BJ (cell line): ENCODE measurements at regions not wholly inside any gene's neighbourhood (a gene's known extent, or its start where the extent isn't known, plus 50 kb on each side); places are given as distances from the start of the nearest gene placed in this dataset.
A peak's percentile ranks its signal among the peaks of the same experiment; 100 is the strongest.

Source experiments
- CTCF ChIA-PET: fragments of 350-600 bp; formaldehyde crosslinking; extraction: SDS; loops from one replicate; lab custom pipeline; 2021; ENCODE audit warnings: antibody characterized with exemption, inconsistent platforms; lab: Yijun Ruan, JAX
- POLR2A ChIA-PET: fragments of 300-600 bp; sonication (Branson Sonifier 250); formaldehyde crosslinking; extraction: SDS; loops from one replicate; lab custom pipeline; 2021; ENCODE audit warnings: antibody characterized with exemption; lab: Charles Lee
- DNase-seq: peaks from one replicate; pipeline ENCODE4 v3.0.0-alpha.2; 2011; ENCODE audit warnings: low read depth
- H3K27me3 ChIP-seq: 2 replicates; pipeline ENCODE4 v1.6.0; 2011; ENCODE audit warnings: low read length; ENCODE audit not compliant: control insufficient read depth, insufficient read depth
- H3K36me3 ChIP-seq: 2 replicates; pipeline ENCODE4 v1.5.1; 2011; ENCODE audit warnings: low read length; ENCODE audit not compliant: control insufficient read depth, insufficient read depth
- H3K4me3 ChIP-seq: 2 replicates; pipeline ENCODE4 v1.5.1; 2011; ENCODE audit warnings: low read depth, mild to moderate bottlenecking, control low read depth, low read length
- CTCF ChIP-seq: IDR thresholded peaks from 2 replicates; pipeline ENCODE4 v1.5.1; 2011; ENCODE audit warnings: low read depth, mild to moderate bottlenecking, control low read depth, inconsistent platforms, low read length, moderate library complexity; ENCODE audit not compliant: insufficient read depth

DNA sequence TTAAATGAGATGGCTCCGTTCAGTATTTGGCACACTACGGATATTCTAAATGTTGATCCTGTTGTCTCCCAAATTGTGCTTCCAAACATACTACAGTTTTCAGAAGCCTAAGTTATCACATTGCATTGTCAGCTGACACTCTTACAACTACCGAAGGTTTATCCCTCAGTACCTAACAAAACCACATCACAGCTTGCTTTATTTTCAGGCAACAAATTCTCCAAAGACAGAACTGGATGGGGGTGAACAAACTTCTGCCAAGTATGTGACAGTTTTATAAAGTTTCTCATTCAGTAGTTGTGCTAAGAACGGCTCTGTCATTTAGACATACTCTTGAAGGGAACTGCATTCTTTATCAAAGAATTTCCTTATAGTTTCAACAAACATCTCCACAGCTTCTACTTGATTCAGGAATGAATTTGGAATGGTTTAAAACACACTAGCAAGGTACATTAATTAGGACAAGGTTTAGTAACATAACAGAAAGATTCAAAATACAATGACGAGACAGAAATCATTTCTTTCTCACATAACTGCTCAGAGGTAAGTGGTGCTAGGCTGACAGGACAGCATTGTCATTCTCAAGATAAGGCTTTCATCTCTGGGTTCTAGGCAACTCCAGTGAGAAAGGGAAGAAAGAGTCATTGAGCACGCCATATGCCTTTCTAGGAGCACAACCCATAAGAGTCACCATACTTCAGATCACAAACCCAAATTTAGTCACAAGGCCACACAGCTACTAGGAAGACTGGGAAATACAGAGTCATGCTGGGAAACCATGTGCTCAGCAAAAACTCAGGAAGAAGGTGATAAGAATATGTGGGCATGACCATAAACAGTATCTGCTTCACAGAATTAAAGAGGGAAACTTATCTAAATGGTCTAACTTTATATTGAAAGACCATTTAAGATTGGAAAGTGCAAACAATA lies 100.7 kb downstream of the DUSP6 start:
- Histone ChIP-seq H3K4me3 (no peak overlapping the region), H3K27me3 (no peaks in the 10 kb centered on the region), H3K36me3 (no peaks in the 10 kb centered on the region)
- ChIA-PET CTCF (interaction anchor here (1.2 to 1.5 kb wide), 2 partner anchors 11 to 18 kb away, joined by 3 to 5 read pairs; no protein-coding TSS in a partner anchor), POLR2A (no interaction called here)
- no peak for DNase-seq
- no peak for TF ChIP-seq CTCF

- DNase-seq, result no peak
- no peak for TF ChIP-seq CTCF
- Histone ChIP-seq H3K27me3 (no peaks in the 10 kb centered on the region), H3K4me3 (no peak overlapping the region), H3K36me3 (no peaks in the 10 kb centered on the region)
- POLR2A ChIA-PET, result no interaction called here
- CTCF ChIA-PET, result no interaction called here
Observed at GRCh38 chr12:89250636-89251035, 101.7 kb downstream of the DUSP6 start.

DNA sequence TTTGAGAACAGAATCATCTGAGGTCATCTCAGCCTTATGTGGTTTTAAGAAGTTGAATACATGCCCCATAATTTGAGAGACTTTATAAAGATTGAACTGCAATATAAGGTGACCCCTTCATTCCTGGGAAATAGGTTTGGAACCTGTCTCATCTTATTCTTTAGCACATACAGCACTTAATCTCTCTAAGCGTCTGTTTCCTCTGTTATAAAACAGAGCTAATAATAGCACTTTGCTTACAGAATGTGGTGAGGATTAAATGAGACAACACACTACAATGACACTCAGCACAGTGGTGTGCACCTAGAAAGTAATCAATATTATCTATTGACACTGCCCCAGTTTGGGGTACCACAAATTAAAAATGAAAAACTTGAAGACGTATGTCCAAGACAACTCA lies 102.1 kb downstream of the DUSP6 start:
- ChIA-PET CTCF (no interaction called here), POLR2A (no interaction called here)
- no peaks in the 10 kb centered on the region for H3K36me3 ChIP-seq
- no peak for DNase-seq
- H3K4me3 ChIP-seq, result no peak overlapping the region
- H3K27me3 ChIP-seq, result no peaks in the 10 kb centered on the region
- no peak for TF ChIP-seq CTCF

DNA sequence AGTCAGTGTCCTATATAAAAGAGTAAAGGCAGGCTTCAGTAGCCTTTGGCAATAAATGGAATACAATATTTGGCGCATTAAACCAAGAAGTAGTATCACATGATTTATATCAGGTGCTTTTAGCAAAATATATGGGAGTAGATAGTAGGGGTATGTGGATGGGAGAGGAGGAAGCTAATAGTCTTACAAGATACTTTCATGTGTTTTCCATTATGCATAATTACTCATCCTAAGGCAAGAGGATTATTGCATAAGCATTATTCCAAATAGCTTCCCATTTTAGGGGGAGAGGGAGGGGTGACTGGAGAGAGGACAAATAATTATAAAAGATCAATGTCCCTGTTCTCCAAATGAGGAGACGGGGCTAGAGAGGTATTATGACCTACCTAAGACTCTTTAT lies 104.3 kb downstream of the DUSP6 start:
- CTCF ChIA-PET, result interaction anchor here (0.9 to 1.4 kb wide), 3 partner anchors 67 to 214 kb away, joined by 3 to 4 read pairs (median 3); no protein-coding TSS in a partner anchor

More for the DNA sequence above, 104.3 kb downstream of the DUSP6 start:
- Histone ChIP-seq H3K4me3 (no peak overlapping the region), H3K36me3 (no peaks in the 10 kb centered on the region), H3K27me3 (no peaks in the 10 kb centered on the region)
- TF ChIP-seq CTCF, result no peak
- POLR2A ChIA-PET, result interaction anchor here (0.7 kb wide), 1 partner anchor 13 kb away, joined by 3 read pairs; no protein-coding TSS in a partner anchor
- peak; percentile 55 for DNase-seq
